Thyroid gland (tissue), 4 donors: ENCODE measurements at regions not wholly inside any gene's neighbourhood (a gene's known extent, or its start where the extent isn't known, plus 50 kb on each side); places are given as distances from the start of the nearest gene placed in this dataset.

Experiments used
- DNase-seq, 2 donors: peaks; one replicate each; pipeline ENCODE4 v3.0.0-alpha.2; 2019
- H3K27ac ChIP-seq, 3 donors: fragments of 200-600 bp; sonication (generic); 1 replicate in 2 of 3; 2 replicates in 1 of 3; pipeline ENCODE4 v1.5.1; 2016 to 2019; ENCODE audit warnings: mild to moderate bottlenecking in 1 of 3, moderate library complexity in 1 of 3
- H3K27me3 ChIP-seq: fragments of 200-600 bp; sonication (generic); one replicate; pipeline ENCODE4 v1.5.1; 2019
- H3K36me3 ChIP-seq, 2 donors: fragments of 200-600 bp; sonication (generic); one replicate each; pipeline ENCODE4 v1.5.1; 2016 to 2019
- H3K4me1 ChIP-seq, 2 donors: fragments of 200-600 bp; sonication (generic); one replicate each; pipeline ENCODE4 v1.5.1; 2017 to 2019
- H3K4me3 ChIP-seq, 3 donors: fragments of 200-600 bp; sonication (generic); replicated peaks in 1 of 3; 1 replicate in 2 of 3; 2 replicates in 1 of 3; pipeline ENCODE4 v1.5.1; 2016; ENCODE audit warnings: mild to moderate bottlenecking in 1 of 3
- H3K9me3 ChIP-seq: fragments of 200-600 bp; sonication (generic); one replicate; pipeline ENCODE4 v1.5.1; 2017
- POLR2A ChIP-seq, 2 donors: fragments of 450-650 bp; IDR thresholded peaks; one replicate each; pipeline ENCODE4 v1.6.1; 2017; ENCODE audit warnings: antibody characterized with exemption in 2 of 2, mild to moderate bottlenecking in 2 of 2, moderate library complexity in 1 of 2
- WGBS, 2 donors: methylation state at CpG; one replicate each; pipeline ENCODE4 v1.1.5; 2017; 5-methylcytosine and 5-hydroxymethylcytosine counted together
- intact Hi-C: fragments of 100-400 bp; cut with DNase I; formaldehyde crosslinking; loops from one replicate; pipeline ENCODE4 v1.15.1; 2023
- TF ChIP-seq, protein P1 (sequence below), 6 experiments: fragments of 200-600 bp in 3 of 6; fragments of 450-650 bp in 3 of 6; sonication (generic) in 3 of 6; IDR thresholded peaks; one replicate each; pipeline ENCODE4 v1.5.1; 2016 to 2019; ENCODE audit warnings: antibody characterized with exemption in 6 of 6, mild to moderate bottlenecking in 2 of 6, inconsistent platforms in 1 of 6, moderate library complexity in 1 of 6

DNA sequence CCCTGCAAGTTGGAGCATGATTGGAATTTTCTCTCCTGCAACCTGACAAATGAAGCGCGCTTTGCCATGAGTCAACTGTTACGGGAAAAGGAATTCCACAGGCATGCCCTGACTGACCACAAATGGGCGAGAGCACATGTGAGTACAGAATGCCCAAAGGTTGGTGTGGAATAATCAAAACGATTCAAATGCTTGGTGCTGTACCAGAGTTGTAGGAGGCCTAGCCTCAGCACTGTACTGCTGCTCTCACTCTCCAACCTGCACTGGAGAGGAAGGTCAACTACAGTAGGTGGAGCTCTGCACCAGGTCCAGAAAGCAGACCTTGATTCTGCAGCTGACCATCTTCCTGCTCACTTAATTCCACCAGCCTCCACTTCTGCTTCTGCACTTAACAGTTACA lies 406.9 kb upstream of the ACTBL2 start:
- H3K27ac ChIP-seq, result no peak overlapping the region
- H3K4me3 ChIP-seq, result no peak overlapping the region
- H3K36me3 ChIP-seq, result no peaks in the 10 kb centered on the region
- 80 to 83% methylated on average over 5 of the region's 5 CpGs for WGBS, 2 donors
- intact Hi-C loops, result loop anchor here (10.0 kb wide), 2 partner anchors 105 to 575 kb away; partner anchors contain the start of gene PLK2
- no peaks in the 10 kb centered on the region for H3K9me3 ChIP-seq
- H3K4me1 ChIP-seq, result no peaks in the 10 kb centered on the region
- DNase-seq, result no peak
- TF ChIP-seq, protein P1, sequence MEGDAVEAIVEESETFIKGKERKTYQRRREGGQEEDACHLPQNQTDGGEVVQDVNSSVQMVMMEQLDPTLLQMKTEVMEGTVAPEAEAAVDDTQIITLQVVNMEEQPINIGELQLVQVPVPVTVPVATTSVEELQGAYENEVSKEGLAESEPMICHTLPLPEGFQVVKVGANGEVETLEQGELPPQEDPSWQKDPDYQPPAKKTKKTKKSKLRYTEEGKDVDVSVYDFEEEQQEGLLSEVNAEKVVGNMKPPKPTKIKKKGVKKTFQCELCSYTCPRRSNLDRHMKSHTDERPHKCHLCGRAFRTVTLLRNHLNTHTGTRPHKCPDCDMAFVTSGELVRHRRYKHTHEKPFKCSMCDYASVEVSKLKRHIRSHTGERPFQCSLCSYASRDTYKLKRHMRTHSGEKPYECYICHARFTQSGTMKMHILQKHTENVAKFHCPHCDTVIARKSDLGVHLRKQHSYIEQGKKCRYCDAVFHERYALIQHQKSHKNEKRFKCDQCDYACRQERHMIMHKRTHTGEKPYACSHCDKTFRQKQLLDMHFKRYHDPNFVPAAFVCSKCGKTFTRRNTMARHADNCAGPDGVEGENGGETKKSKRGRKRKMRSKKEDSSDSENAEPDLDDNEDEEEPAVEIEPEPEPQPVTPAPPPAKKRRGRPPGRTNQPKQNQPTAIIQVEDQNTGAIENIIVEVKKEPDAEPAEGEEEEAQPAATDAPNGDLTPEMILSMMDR (IDR thresholded peaks at IDR 0.05), result no peak
- no peak for TF ChIP-seq POLR2A (IDR thresholded peaks at IDR 0.05)
- H3K27me3 ChIP-seq, result no peaks in the 10 kb centered on the region

GRCh38 chr5:57887851-57888621 lies 405.4 kb upstream of the ACTBL2 start:
- 41 to 48% methylated on average over 6 of the region's 6 CpGs for WGBS, 2 donors
- intact Hi-C loops, result loop anchor here (10.0 kb wide), 2 partner anchors 103 to 577 kb away; partner anchors contain the start of gene PLK2
- H3K36me3 ChIP-seq, result no peaks in the 10 kb centered on the region
- TF ChIP-seq, protein P1 (IDR thresholded peaks at IDR 0.05), result peak in 5 of 6 experiments; percentile 44 to 80 (median 69)
- TF ChIP-seq POLR2A (IDR thresholded peaks at IDR 0.05), result no peak
- H3K4me3 ChIP-seq, result no peak overlapping the region
- peak; percentile 53 to 58 for DNase-seq
- H3K9me3 ChIP-seq, result no peaks in the 10 kb centered on the region
- no peak overlapping the region for H3K27ac ChIP-seq
- H3K27me3 ChIP-seq, result no peaks in the 10 kb centered on the region
- no peaks in the 10 kb centered on the region for H3K4me1 ChIP-seq

- no peak for TF ChIP-seq POLR2A (IDR thresholded peaks at IDR 0.05)
- TF ChIP-seq, protein P1 (IDR thresholded peaks at IDR 0.05), result no peak
- WGBS, 2 donors, result 93 to 95% methylated on average over 5 of the region's 5 CpGs
- H3K36me3 ChIP-seq, result no peaks in the 10 kb centered on the region
- H3K27me3 ChIP-seq, result no peaks in the 10 kb centered on the region
- DNase-seq, result no peak
- H3K9me3 ChIP-seq, result no peaks in the 10 kb centered on the region
- H3K27ac ChIP-seq, result no peak overlapping the region
- no peaks in the 10 kb centered on the region for H3K4me1 ChIP-seq
- intact Hi-C loops, result loop anchor here (10.0 kb wide), 2 partner anchors 100 to 580 kb away; partner anchors contain the start of gene PLK2
- H3K4me3 ChIP-seq, result no peak overlapping the region
Observed at GRCh38 chr5:57884346-57885102, 401.9 kb upstream of the ACTBL2 start.

DNA sequence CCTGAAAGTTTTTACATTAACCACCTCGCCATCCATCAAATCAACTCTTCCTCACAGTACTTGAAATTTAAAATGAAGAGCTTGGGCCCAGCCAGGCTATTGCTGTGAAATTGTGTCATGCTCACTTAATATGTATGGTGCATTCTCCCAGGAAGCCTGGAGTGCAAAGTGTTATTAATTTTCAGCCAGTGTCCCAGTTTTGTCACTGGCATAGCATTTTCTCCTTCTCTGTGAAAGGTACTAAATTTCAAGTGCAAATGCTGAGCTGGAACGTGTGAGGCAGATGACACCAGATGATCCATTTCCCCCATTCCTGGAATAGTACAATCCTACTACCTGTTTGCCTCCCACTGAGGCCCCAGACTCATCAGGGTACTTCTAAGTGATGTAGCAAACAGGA lies 397.6 kb upstream of the ACTBL2 start:
- Histone ChIP-seq H3K27me3 (no peaks in the 10 kb centered on the region), H3K27ac (no peak overlapping the region), H3K4me3 (no peak overlapping the region), H3K4me1 (no peaks in the 10 kb centered on the region), H3K9me3 (no peaks in the 10 kb centered on the region), H3K36me3 (no peaks in the 10 kb centered on the region)
- 40 to 58% methylated on average over 2 of the region's 2 CpGs for WGBS, 2 donors
- intact Hi-C loops, result loop anchor here (10.0 kb wide), 2 partner anchors 95 to 585 kb away; partner anchors contain the start of gene PLK2
- TF ChIP-seq, protein P1 (IDR thresholded peaks at IDR 0.05), result no peak
- no peak for TF ChIP-seq POLR2A (IDR thresholded peaks at IDR 0.05)
- DNase-seq, result no peak
